H9 (cell line): ENCODE measurements at regions not wholly inside any gene's neighbourhood (a gene's known extent, or its start where the extent isn't known, plus 50 kb on each side); places are given as distances from the start of the nearest gene placed in this dataset.

Experiments used
- DNase-seq: peaks from one replicate; pipeline ENCODE4 v3.0.0-alpha.2; 2017
- H2AFZ ChIP-seq: one replicate; pipeline ENCODE4 v1.6.1; 2013; ENCODE audit warnings: mild to moderate bottlenecking, low read length, control low read depth, moderate library complexity
- H2AK5ac ChIP-seq: 2 replicates; pipeline ENCODE4 v1.6.1; 2013; ENCODE audit warnings: low read length, control low read depth, mixed read lengths; ENCODE audit not compliant: insufficient read length
- H2BK120ac ChIP-seq: one replicate; pipeline ENCODE4 v1.6.1; 2013; ENCODE audit warnings: low read depth, mild to moderate bottlenecking, low read length, control low read depth, inconsistent platforms; ENCODE audit not compliant: poor library complexity, severe bottlenecking
- H2BK12ac ChIP-seq: 2 replicates; pipeline ENCODE4 v1.6.1; 2013; ENCODE audit warnings: low read length, control low read depth, mixed read lengths, low read depth; ENCODE audit not compliant: insufficient read length
- H2BK15ac ChIP-seq: 2 replicates; pipeline ENCODE4 v1.6.1; 2013; ENCODE audit warnings: low read depth, low read length, control low read depth
- H2BK20ac ChIP-seq: one replicate; pipeline ENCODE4 v1.6.1; 2013; ENCODE audit warnings: low read depth, mild to moderate bottlenecking, low read length, control low read depth, inconsistent platforms; ENCODE audit not compliant: poor library complexity, severe bottlenecking
- H2BK5ac ChIP-seq: 2 replicates; pipeline ENCODE4 v1.6.1; 2013; ENCODE audit warnings: low read length, control low read depth, mixed read lengths; ENCODE audit not compliant: insufficient read length
- H3K14ac ChIP-seq: 2 replicates; pipeline ENCODE4 v1.6.1; 2013; ENCODE audit warnings: low read length, control low read depth; ENCODE audit not compliant: insufficient read depth
- H3K18ac ChIP-seq: 2 replicates; pipeline ENCODE4 v1.6.1; 2013; ENCODE audit warnings: low read depth, mild to moderate bottlenecking, mixed read lengths, low read length, control low read depth; ENCODE audit not compliant: insufficient read length
- H3K23ac ChIP-seq: 2 replicates; pipeline ENCODE4 v1.6.1; 2013; ENCODE audit warnings: low read length, control low read depth, mixed read lengths, low read depth; ENCODE audit not compliant: insufficient read length
- H3K23me2 ChIP-seq: 2 replicates; pipeline ENCODE4 v1.6.1; 2013; ENCODE audit warnings: low read depth, mild to moderate bottlenecking, mixed read lengths, low read length, control low read depth; ENCODE audit not compliant: insufficient read length, poor library complexity, severe bottlenecking
- H3K27ac ChIP-seq: 2 replicates; pipeline ENCODE4 v1.5.1; 2013; ENCODE audit warnings: low read length, control low read depth, mixed read lengths, low read depth; ENCODE audit not compliant: insufficient read length
- H3K27me3 ChIP-seq: 2 replicates; pipeline ENCODE4 v1.6.1; 2013; ENCODE audit warnings: low read length, control low read depth, inconsistent platforms; ENCODE audit not compliant: insufficient read depth
- H3K4ac ChIP-seq: 2 replicates; pipeline ENCODE4 v1.6.1; 2013; ENCODE audit warnings: low read depth, mild to moderate bottlenecking, control low read depth, inconsistent platforms, low read length, moderate library complexity
- H3K4me1 ChIP-seq: 2 replicates; pipeline ENCODE4 v1.6.1; 2013; ENCODE audit warnings: low read length, control low read depth, inconsistent platforms; ENCODE audit not compliant: insufficient read depth
- H3K4me2 ChIP-seq: 2 replicates; pipeline ENCODE4 v1.6.1; 2013; ENCODE audit warnings: low read length, control low read depth, mixed read lengths; ENCODE audit not compliant: insufficient read length, insufficient read depth
- H3K56ac ChIP-seq: 2 replicates; pipeline ENCODE4 v1.6.1; 2013; ENCODE audit warnings: low read depth, mild to moderate bottlenecking, mixed read lengths, low read length, control low read depth; ENCODE audit not compliant: insufficient read length
- H3K79me1 ChIP-seq: 2 replicates; pipeline ENCODE4 v1.6.1; 2013; ENCODE audit warnings: low read depth, mild to moderate bottlenecking, moderate library complexity, low read length, control low read depth, inconsistent platforms; ENCODE audit not compliant: insufficient read depth, poor library complexity, severe bottlenecking
- H3K79me2 ChIP-seq: 2 replicates; pipeline ENCODE4 v1.6.1; 2013; ENCODE audit warnings: low read length, control low read depth, inconsistent platforms; ENCODE audit not compliant: insufficient read depth
- H3K9ac ChIP-seq: 2 replicates; pipeline ENCODE4 v1.6.1; 2013; ENCODE audit warnings: low read length, control low read depth, mixed read lengths; ENCODE audit not compliant: insufficient read length; ENCODE audit errors: extremely low read depth
- H3K9me3 ChIP-seq: one replicate; pipeline ENCODE4 v1.6.1; 2013; ENCODE audit warnings: low read depth, low read length, inconsistent platforms; ENCODE audit not compliant: control insufficient read depth
- H3T11ph ChIP-seq: one replicate; pipeline ENCODE4 v1.6.1; 2013; ENCODE audit warnings: mild to moderate bottlenecking, low read length, control low read depth, inconsistent platforms
- H4K20me1 ChIP-seq: one replicate; pipeline ENCODE4 v1.6.1; 2013; ENCODE audit not compliant: control insufficient read depth, insufficient read length, insufficient read depth
- H4K5ac ChIP-seq: 2 replicates; pipeline ENCODE4 v1.6.1; 2013; ENCODE audit warnings: low read depth, mild to moderate bottlenecking, mixed read lengths, low read length, control low read depth; ENCODE audit not compliant: insufficient read length
- H4K8ac ChIP-seq: replicated peaks from 2 replicates; pipeline ENCODE4 v1.6.1; 2013; ENCODE audit warnings: low read length, control low read depth, mixed read lengths, low read depth; ENCODE audit not compliant: insufficient read length
- H4K91ac ChIP-seq: 2 replicates; pipeline ENCODE4 v1.6.1; 2013; ENCODE audit warnings: low read depth, mild to moderate bottlenecking, moderate library complexity, mixed read lengths, low read length, control low read depth; ENCODE audit not compliant: insufficient read length
- H3K27ac Mint-ChIP-seq, 3 experiments: 2 replicates in 2 of 3; 3 replicates in 1 of 3; pipeline ENCODE4 v1.8.0; 2020 to 2021; ENCODE audit warnings: mixed read lengths in 3 of 3, mild to moderate bottlenecking in 1 of 3, moderate library complexity in 1 of 3
- H3K27me3 Mint-ChIP-seq: 2 replicates; pipeline ENCODE4 v1.8.0; 2021; ENCODE audit warnings: low read depth, mild to moderate bottlenecking, moderate library complexity, mixed read lengths
- H3K36me3 Mint-ChIP-seq, 3 experiments: 2 replicates in 2 of 3; 3 replicates in 1 of 3; pipeline ENCODE4 v1.8.0; 2020 to 2021; ENCODE audit warnings: low read depth in 3 of 3, mixed read lengths in 3 of 3; ENCODE audit not compliant: insufficient read depth in 1 of 3
- H3K4me1 Mint-ChIP-seq, 2 experiments: 2 replicates each; pipeline ENCODE4 v1.8.0; 2020; ENCODE audit warnings: mixed read lengths in 2 of 2
- H3K4me3 Mint-ChIP-seq, 2 experiments: 2 replicates in 1 of 2; 3 replicates in 1 of 2; pipeline ENCODE4 v1.8.0; 2020 to 2021; ENCODE audit warnings: mild to moderate bottlenecking in 2 of 2, mixed read lengths in 2 of 2, moderate library complexity in 1 of 2
- H3K9me3 Mint-ChIP-seq, 2 experiments: 2 replicates in 1 of 2; 3 replicates in 1 of 2; pipeline ENCODE4 v1.8.0; 2020; ENCODE audit warnings: mild to moderate bottlenecking in 2 of 2, mixed read lengths in 2 of 2, moderate library complexity in 1 of 2
- CTCF ChIP-seq: fragments of 200-600 bp; sonication (generic); conservative IDR thresholded peaks from 3 replicates; pipeline ENCODE4 v1.8.0; 2021; ENCODE audit warnings: antibody characterized with exemption, mild to moderate bottlenecking
- WGBS: extraction: QIAGEN DNeasy Blood & Tissue Kit; methylation state at CpG from one replicate; pipeline ENCODE4 v1.1.7; 2013; ENCODE audit warnings: missing lambda C conversion rate, low lambda C conversion rate, mixed read lengths; ENCODE audit not compliant: insufficient read length; ENCODE audit errors: extremely low coverage; 5-methylcytosine and 5-hydroxymethylcytosine counted together

- no peak overlapping the region for H4K5ac ChIP-seq
- no peak overlapping the region for H3K4ac ChIP-seq
- Mint-ChIP-seq H3K27me3 (peaks cover 8% of the 10 kb centered on the region), H3K27ac (no peak overlapping the region), H3K4me1 (no peaks in the 10 kb centered on the region), H3K9me3 (peaks cover 0 to 2% of the 10 kb centered on the region in 2 experiments; a peak in 2 of 5 replicates), H3K4me3 (no peak overlapping the region), H3K36me3 (peaks cover 0 to 4% (median 0%) of the 10 kb centered on the region in 3 experiments; a peak in 1 of 7 replicates)
- no CpG with 5 or more reads among the region's 28 CpGs for WGBS
- H3K79me1 ChIP-seq = no peaks in the 10 kb centered on the region
- no peak overlapping the region for H2BK120ac ChIP-seq
- no peak overlapping the region for H4K91ac ChIP-seq
- H3K79me2 ChIP-seq = no peaks in the 10 kb centered on the region
- no peak overlapping the region for H2BK20ac ChIP-seq
- no peak overlapping the region for H2AK5ac ChIP-seq
- no peak overlapping the region for H3K4me2 ChIP-seq
- H2BK15ac ChIP-seq = no peak overlapping the region
- no peak for DNase-seq
- no peaks in the 10 kb centered on the region for H3K23me2 ChIP-seq
- H4K20me1 ChIP-seq = no peaks in the 10 kb centered on the region
- H3K23ac ChIP-seq = no peak overlapping the region
- H3T11ph ChIP-seq = no peak overlapping the region
- no peak overlapping the region for H3K27ac ChIP-seq
- no peak overlapping the region for H3K9ac ChIP-seq
- no peaks in the 10 kb centered on the region for H3K4me1 ChIP-seq
- H3K18ac ChIP-seq = no peak overlapping the region
- H3K56ac ChIP-seq = no peak overlapping the region
- H2BK12ac ChIP-seq = no peak overlapping the region
- H2BK5ac ChIP-seq = no peak overlapping the region
- H3K27me3 ChIP-seq = no peaks in the 10 kb centered on the region
- H2AFZ ChIP-seq = no peak overlapping the region
- no peaks in the 10 kb centered on the region for H3K9me3 ChIP-seq
- H4K8ac ChIP-seq = no peak overlapping the region
- TF ChIP-seq CTCF = no peak
- H3K14ac ChIP-seq = no peak overlapping the region
These were observed 72.2 kb upstream of the ARNT2 start for GRCh38 chr15:80331886-80332406.
